GM23338 (cell line): ENCODE measurements at regions not wholly inside any gene's neighbourhood (a gene's known extent, or its start where the extent isn't known, plus 50 kb on each side); places are given as distances from the start of the nearest gene placed in this dataset.

ENCODE experiments used
- ATAC-seq: fragments of 200-7000 bp; cut with Tn5 transposase; 3 replicates; pipeline ENCODE4 v1.9.1; 2020
- DNase-seq: peaks from one replicate; pipeline ENCODE4 v3.0.0-alpha.2; 2015; ENCODE audit warnings: low spot score
- H2AFZ ChIP-seq: fragments of 200-600 bp; sonication (generic); 2 replicates; pipeline ENCODE4 v1.8.0; 2016; ENCODE audit warnings: antibody characterized with exemption, mild to moderate bottlenecking, moderate library complexity
- H3F3A ChIP-seq: fragments of 200-600 bp; sonication (generic); replicated peaks from 2 replicates; pipeline ENCODE4 v1.8.0; 2017; ENCODE audit warnings: antibody characterized with exemption, mixed run types, low read depth
- H3K27ac ChIP-seq: fragments of 200-600 bp; sonication (generic); 2 replicates; pipeline ENCODE4 v1.6.1; 2016; ENCODE audit warnings: low read depth
- H3K27me3 ChIP-seq: fragments of 200-600 bp; sonication (generic); 2 replicates; pipeline ENCODE4 v1.8.0; 2016; ENCODE audit warnings: mild to moderate bottlenecking, mixed run types, moderate library complexity; ENCODE audit not compliant: insufficient read depth
- H3K36me3 ChIP-seq: fragments of 200-600 bp; sonication (generic); 2 replicates; pipeline ENCODE4 v1.8.0; 2016; ENCODE audit warnings: mild to moderate bottlenecking; ENCODE audit not compliant: insufficient read depth
- H3K4me1 ChIP-seq: fragments of 200-600 bp; sonication (generic); 2 replicates; pipeline ENCODE4 v1.8.0; 2016; ENCODE audit warnings: mild to moderate bottlenecking, moderate library complexity; ENCODE audit not compliant: insufficient read depth
- H3K4me2 ChIP-seq: fragments of 200-600 bp; sonication (generic); 2 replicates; pipeline ENCODE4 v1.7.1; 2017; ENCODE audit warnings: mixed run types
- H3K4me3 ChIP-seq: fragments of 200-600 bp; sonication (generic); 2 replicates; pipeline ENCODE4 v1.6.1; 2016; ENCODE audit warnings: mixed run types
- H3K79me2 ChIP-seq: fragments of 200-600 bp; sonication (generic); replicated peaks from 2 replicates; pipeline ENCODE4 v1.8.0; 2017; ENCODE audit warnings: mild to moderate bottlenecking; ENCODE audit not compliant: insufficient read depth
- H3K9me2 ChIP-seq: fragments of 200-600 bp; sonication (generic); 2 replicates; pipeline ENCODE4 v1.8.0; 2017; ENCODE audit not compliant: insufficient read depth
- H4K20me1 ChIP-seq: fragments of 200-600 bp; sonication (generic); replicated peaks from 2 replicates; pipeline ENCODE4 v1.8.0; 2017; ENCODE audit warnings: mild to moderate bottlenecking; ENCODE audit not compliant: insufficient read depth
- H3K27ac Mint-ChIP-seq: 2 replicates; pipeline ENCODE4 v1.8.0; 2020; ENCODE audit warnings: inconsistent platforms, mild to moderate bottlenecking, moderate library complexity, mixed read lengths
- H3K27me3 Mint-ChIP-seq: 3 replicates; pipeline ENCODE4 v1.8.0; 2022; ENCODE audit warnings: low read depth, mild to moderate bottlenecking, moderate library complexity, mixed read lengths, inconsistent platforms; ENCODE audit not compliant: insufficient read depth, poor library complexity
- H3K36me3 Mint-ChIP-seq: 3 replicates; pipeline ENCODE4 v1.8.0; 2021; ENCODE audit warnings: low read depth, mild to moderate bottlenecking, inconsistent platforms, moderate library complexity, mixed read lengths
- H3K4me1 Mint-ChIP-seq: 3 replicates; pipeline ENCODE4 v1.8.0; 2020; ENCODE audit warnings: mild to moderate bottlenecking, inconsistent platforms, mixed read lengths
- H3K4me3 Mint-ChIP-seq: 3 replicates; pipeline ENCODE4 v1.8.0; 2021; ENCODE audit warnings: moderate library complexity, mild to moderate bottlenecking, inconsistent platforms, mixed read lengths
- H3K9me3 Mint-ChIP-seq: 3 replicates; pipeline ENCODE4 v1.8.0; 2020; ENCODE audit warnings: moderate library complexity, mild to moderate bottlenecking, inconsistent platforms, mixed read lengths
- CREB1 ChIP-seq: fragments of 250-450 bp; sonication (Bioruptor Pico); IDR thresholded peaks from 2 replicates; pipeline ENCODE4 v1.5.0; 2020; ENCODE audit warnings: low read depth, mild to moderate bottlenecking, moderate library complexity
- ETS1 ChIP-seq: IDR thresholded peaks from 2 replicates; pipeline ENCODE4 v1.6.1; 2016; ENCODE audit warnings: antibody characterized with exemption
- EZH2phosphoT487 ChIP-seq: fragments of 200-600 bp; sonication (generic); IDR thresholded peaks from one replicate; pipeline ENCODE4 v1.8.1; 2018; ENCODE audit warnings: antibody characterized with exemption; ENCODE audit not compliant: unreplicated experiment
- JUNB ChIP-seq: IDR thresholded peaks from one replicate; pipeline ENCODE4 v1.6.1; 2016; ENCODE audit warnings: antibody characterized with exemption; ENCODE audit not compliant: unreplicated experiment
- NANOG ChIP-seq: IDR thresholded peaks from 2 replicates; pipeline ENCODE4 v1.6.1; 2016; ENCODE audit warnings: antibody characterized with exemption, borderline replicate concordance
- REST ChIP-seq: IDR thresholded peaks from one replicate; pipeline ENCODE4 v1.6.1; 2018; ENCODE audit warnings: antibody characterized with exemption; ENCODE audit not compliant: unreplicated experiment
- STAT1 ChIP-seq: IDR thresholded peaks from one replicate; pipeline ENCODE4 v1.6.1; 2016; ENCODE audit warnings: antibody characterized with exemption; ENCODE audit not compliant: unreplicated experiment
- ZNF114 ChIP-seq: fragments of 250-450 bp; sonication (Bioruptor Pico); IDR thresholded peaks from 2 replicates; pipeline ENCODE4 v1.5.0; 2020; ENCODE audit warnings: mild to moderate bottlenecking, moderate library complexity
- ZNF462 ChIP-seq: fragments of 250-450 bp; sonication (Bioruptor Pico); IDR thresholded peaks from 2 replicates; pipeline ENCODE4 v1.5.0; 2020; ENCODE audit warnings: mild to moderate bottlenecking, moderate library complexity

- no peak for TF ChIP-seq REST
- TF ChIP-seq EZH2phosphoT487, result no peak
- no peak for TF ChIP-seq NANOG
These were observed 195.2 kb upstream of the SASH1 start (continued) for GRCh38 chr6:148147463-148147830.

- H3K36me3 Mint-ChIP-seq, result no peaks in the 10 kb centered on the region
- TF ChIP-seq CREB1 (no peak), ZNF114 (CRISPR knock-in tag) (no peak), ZNF462 (CRISPR knock-in tag) (no peak), ETS1 (no peak), NANOG (no peak), STAT1 (no peak), JUNB (no peak)
These were observed 190.6 kb upstream of the SASH1 start for GRCh38 chr6:148151896-148152643.

More at GRCh38 chr6:148151896-148152643, 190.6 kb upstream of the SASH1 start:
- Histone ChIP-seq H3F3A (no peaks in the 10 kb centered on the region), H3K79me2 (no peaks in the 10 kb centered on the region), H4K20me1 (no peaks in the 10 kb centered on the region), H3K4me3 (no peak overlapping the region), H3K27ac (no peak overlapping the region), H2AFZ (peak overlapping the region; percentile 34; the same call in 1 of the 2 replicates), H3K4me2 (no peak overlapping the region), H3K9me2 (no peaks in the 10 kb centered on the region), H3K36me3 (no peaks in the 10 kb centered on the region), H3K27me3 (no peaks in the 10 kb centered on the region), H3K4me1 (no peaks in the 10 kb centered on the region)
- no peak overlapping the region for H3K27ac Mint-ChIP-seq
- H3K27me3 Mint-ChIP-seq, result peaks cover 5% of the 10 kb centered on the region
- DNase-seq, result no peak
- no peak overlapping the region for H3K4me3 Mint-ChIP-seq
- H3K4me1 Mint-ChIP-seq, result peaks cover 5% of the 10 kb centered on the region; the same call in 2 of the 3 replicates
- H3K9me3 Mint-ChIP-seq, result no peaks in the 10 kb centered on the region
- ATAC-seq, result no peak
